GM12892 (cell line): ENCODE measurements at regions not wholly inside any gene's neighbourhood (a gene's known extent, or its start where the extent isn't known, plus 50 kb on each side); places are given as distances from the start of the nearest gene placed in this dataset.

Experiments used
- POLR2A ChIP-seq: IDR thresholded peaks from 2 replicates; pipeline ENCODE4 v1.6.1; 2011; ENCODE audit warnings: low read depth, low read length, control low read depth
- POLR2AphosphoS5 ChIP-seq: IDR thresholded peaks from 2 replicates; pipeline ENCODE4 v1.6.1; 2011; ENCODE audit warnings: low read depth, low read length, control low read depth
- TAF1 ChIP-seq: IDR thresholded peaks from 2 replicates; pipeline ENCODE4 v1.6.1; 2011; ENCODE audit warnings: low read depth, mild to moderate bottlenecking, control low read depth, low read length, borderline replicate concordance

- TF ChIP-seq POLR2A (no peak), POLR2AphosphoS5 (no peak), TAF1 (no peak)
Observed at GRCh38 chr2:100667801-100668200, 105.0 kb downstream of the PDCL3 start.
